ENCODE measurements at regions not wholly inside any gene's neighbourhood (a gene's known extent, or its start where the extent isn't known, plus 50 kb on each side); places are given as distances from the start of the nearest gene placed in this dataset.
"Not testable (repeated sequence)": the region's sequence is repeated elsewhere in the genome, so short reads cannot be mapped to it uniquely, and the experiment has no call there.

DNA sequence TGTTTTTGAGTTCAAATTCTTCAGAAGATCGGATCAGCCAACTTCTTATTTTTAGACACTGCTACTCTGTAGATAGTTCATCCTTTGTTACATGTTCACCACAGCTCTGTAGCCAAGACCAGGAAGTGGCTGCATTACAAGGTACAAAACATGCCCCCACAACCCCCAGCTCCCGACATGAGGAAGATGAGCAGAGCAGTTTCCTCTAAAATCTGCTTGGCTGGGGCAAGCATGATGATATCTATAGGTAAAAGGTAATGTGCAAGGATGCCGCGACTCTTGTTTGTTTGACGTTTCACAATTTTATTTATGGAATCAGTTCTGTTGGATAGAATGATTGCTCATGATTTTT lies 126.5 kb upstream of the GRM7 start:
- no peak for DNase-seq

DNA sequence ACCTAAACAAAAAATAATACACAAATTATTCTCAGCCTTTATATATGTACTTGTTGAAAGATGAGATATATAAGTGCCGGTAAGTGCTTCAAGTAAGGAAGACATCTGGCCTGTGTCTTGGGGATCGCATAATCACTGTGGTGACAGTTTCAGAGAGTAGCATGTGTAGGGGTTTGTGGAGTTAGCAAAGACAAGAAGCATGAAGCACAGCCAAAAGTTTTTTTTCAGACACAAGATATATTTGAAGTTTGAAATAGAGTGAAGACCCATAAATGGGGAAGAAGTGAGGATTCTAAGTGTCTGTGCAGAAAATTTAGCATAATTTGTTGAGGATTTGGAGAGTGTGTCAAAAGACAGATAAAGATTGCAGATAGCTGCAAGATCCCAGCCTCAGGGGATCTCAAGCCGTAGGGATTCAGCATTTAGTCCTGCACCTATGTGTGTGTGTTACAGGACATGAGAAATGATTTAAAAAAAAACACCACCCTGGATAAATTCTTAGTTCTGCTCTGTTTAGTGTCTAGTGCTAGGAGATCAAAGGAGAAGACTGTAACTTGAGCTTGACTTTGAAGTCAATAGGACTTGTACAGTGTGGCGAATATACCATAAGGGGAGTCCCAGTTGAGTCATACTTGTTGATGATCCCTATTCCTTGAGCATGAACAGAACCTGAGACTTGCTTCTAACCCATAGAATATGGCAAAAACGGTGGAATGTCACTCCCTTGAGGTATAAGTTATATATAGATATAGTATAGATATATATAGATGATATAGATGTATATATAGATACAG lies 123.9 kb upstream of the GRM7 start:
- DNase-seq: no peak

DNA sequence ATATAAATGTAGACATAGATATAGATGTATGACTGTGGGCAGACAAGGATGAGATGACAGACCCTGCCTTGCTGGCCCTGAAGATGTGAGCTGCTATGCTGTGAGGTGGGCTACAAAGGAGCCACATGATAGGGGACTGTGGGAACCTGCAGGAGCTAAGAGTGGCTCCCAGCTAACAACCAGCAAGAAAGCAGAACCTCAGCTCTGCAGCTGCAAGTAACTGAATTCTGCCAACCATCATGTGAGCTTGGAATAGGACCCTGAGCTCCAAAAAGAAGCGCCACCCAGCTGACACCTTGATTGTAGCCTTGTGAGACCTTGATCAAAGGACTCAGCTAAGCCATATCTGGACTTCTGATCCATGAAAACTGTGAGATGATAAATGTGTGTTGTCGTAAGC lies 123.3 kb upstream of the GRM7 start:
- DNase-seq: no peak

DNA sequence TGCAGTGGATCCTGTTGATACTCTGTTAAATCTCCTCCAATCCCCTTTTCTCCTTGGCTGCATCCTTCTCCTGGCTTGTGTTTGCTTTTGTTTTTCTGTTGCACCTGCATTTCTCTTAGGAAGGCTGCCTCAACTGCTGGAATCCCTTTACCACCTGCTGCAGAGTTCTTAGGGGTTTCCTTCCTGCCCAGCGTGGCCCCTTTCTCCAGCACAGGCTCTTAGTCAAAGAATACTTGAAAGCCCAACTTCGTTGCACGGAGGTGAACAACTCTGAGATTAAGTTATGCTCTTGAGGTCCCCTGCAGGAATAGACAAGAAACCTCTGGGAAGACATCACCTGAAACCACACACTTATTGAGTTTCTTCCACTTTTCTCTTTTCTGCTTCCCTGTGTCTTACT lies 121.6 kb upstream of the GRM7 start:
- no peak for DNase-seq

DNA sequence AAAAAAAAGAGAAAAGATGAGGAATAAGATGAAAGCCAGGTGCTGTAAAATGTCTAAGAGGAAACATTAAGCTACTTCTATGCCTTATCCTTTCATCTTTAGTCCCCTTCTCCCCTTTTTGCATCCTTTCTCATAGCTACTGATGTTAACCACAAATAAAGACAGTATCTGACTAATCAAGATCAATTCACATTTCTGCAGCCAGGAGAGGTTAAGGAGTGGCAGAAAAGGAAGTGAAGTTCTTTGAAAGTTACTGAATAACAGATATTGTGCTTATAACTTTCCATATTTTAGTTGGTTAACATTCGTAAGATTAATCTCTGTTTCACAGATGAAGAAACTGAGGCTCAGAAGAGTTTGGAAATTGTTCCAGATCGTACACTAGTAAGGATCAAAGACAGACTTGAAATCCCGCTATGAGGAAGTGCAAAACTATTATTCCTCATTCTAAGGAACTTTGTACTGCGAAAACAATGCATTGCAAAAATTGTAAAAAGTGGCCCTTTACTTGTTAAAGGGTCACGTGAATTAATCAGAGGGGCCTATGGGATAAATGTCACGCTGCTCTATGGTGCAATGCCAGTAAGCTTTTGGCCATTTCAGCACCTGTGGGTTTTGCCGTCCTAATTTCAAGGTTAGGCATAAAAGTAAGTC lies 117.7 kb upstream of the GRM7 start:
- no peak for DNase-seq

DNA sequence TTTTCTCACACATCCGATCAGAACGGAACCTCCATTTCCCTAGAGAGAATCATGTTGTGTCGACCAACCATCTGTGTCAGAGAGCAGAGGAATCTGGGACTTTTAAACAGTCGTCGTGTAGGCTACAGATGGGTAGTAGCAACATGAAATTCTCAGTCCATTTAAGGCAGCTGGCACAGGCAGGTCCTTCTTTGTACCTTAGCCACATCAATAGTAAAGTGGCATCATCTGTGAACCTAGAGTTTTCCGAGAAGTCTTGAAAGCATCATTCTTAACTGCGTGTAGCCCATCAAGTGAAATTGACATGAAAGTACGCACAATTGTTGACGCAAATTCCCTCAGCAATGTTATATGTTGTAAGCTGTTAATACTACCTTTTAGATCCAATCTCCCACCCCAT lies 114.5 kb upstream of the GRM7 start:
- DNase-seq: no peak

DNA sequence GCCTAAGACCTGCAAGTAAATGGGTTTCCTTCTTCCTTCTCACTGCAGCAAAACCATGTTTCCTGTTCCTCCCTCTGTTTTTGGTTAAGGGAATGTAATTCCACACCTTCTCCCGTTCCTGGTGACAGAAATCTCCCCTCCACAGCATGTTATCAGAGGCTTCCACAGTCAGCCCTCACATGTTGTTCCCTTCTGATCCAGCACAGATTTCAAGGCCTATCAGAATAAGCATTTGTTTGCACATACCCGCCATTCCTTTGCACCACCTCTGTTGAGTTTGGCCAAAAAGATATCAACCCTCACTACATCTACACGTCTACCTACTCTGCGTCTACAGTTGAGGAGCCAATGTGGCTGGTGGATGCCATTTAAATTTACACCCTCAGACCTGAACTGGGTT lies 113.9 kb upstream of the GRM7 start:
- no peak for DNase-seq

DNA sequence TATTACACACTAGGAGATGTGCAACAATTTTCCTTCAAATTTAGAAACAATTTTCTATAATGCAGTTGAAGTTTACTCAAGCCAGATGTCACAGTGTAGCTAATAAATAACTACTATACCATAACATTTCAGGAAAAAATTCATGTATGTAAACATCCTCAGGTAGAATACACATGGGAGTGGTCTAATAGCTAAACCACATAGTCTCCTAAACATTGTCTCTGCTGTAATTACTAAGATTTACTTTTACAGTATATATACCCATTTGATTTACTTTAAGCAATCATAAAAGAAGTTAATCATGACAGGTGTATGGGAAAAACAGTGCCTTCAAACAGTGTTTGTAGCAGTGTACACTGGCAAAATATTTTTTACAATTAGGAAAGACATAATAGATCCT lies 110.1 kb upstream of the GRM7 start:
- no peak for DNase-seq

DNA sequence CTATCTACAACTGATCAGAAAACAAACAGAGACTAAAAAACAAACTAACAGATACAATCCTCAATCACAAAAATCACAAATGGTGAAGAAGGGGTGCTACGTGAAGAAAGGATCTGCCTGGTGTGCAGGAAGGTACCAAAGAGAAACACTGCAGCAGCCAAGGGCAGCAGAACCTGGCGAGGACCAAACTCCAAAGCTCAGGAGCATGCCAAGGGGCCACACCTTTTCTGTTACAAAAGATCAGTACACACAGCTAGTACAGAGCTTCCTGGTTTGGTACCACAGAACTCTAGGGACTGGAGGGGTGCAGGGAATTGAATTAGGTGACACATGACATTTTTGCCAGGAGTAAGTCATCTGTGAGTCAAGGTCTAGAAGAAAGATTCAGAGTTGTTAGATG lies 107.4 kb upstream of the GRM7 start:
- no peak for DNase-seq

DNA sequence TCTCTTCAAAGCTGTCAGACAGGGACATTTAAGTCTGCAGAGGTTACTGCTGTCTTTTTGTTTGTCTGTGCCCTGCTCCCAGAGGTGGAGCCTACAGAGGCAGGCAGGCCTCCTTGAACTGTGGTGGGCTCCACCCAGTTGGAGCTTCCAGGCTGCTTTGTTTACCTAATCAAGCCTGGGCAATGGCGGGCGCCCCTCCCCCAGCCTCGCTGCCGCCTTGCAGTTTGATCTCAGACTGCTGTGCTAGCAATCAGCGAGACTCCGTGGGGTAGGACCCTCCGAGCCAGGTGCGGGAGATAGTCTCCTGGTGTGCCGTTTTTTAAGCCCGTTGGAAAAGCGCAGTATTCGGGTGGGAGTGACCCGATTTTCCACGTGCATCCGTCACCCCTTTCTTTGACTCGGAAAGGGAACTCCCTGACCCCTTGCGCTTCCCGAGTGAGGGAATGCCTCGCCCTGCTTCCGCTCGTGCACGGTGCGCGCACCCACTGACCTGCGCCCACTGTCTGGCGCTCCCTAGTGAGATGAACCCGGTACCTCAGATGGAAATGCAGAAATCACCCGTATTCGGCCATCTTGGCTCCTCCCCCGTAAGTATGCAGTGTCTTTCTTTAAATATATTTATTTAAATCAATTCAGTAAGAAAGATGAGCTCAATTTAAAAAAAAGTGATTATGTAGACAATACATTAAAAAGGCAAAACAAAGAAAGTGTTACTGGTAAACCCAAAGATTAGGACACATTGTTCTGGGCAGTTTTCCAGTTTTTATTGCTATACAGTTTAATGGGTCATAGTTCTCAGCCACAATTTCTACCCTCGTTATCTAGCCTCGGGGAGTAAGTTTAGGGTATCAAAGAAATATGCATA lies 91.2 kb upstream of the GRM7 start:
- DNase-seq: not testable (repeated sequence)

DNA sequence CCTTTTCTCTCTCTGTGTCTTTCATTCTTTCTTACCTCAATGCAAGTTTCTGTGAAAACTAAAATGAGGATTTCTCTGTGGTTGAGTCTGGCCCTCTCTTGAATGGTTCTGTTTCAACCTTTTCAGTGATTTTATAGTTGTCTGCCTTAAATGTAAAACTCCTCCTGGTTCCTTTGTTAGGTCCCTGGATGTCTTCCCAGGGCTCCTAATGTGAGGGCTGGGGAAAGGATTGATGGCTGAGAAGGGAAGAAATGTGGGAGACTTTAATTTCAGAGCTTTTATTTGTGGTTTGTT lies 90.6 kb upstream of the GRM7 start:
- DNase-seq: no peak

DNA sequence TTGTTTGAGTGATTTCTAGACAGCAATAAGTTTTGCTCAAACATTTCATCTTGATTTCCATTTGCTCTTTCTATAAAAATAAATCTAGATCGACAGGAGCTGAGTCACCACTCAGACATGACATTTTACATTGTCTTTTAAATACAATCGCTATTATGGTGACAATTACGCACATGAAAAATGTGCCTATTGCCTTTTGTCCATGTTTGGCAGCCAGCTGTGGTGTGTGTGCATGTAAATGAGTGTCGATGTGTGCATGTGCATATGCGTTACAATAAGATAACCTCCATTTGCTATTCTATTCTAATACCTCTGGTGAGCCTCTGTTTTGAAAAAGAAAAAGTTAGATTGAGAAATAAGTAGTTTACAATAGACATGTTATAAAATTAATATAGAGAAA lies 89.7 kb upstream of the GRM7 start:
- no peak for DNase-seq

DNA sequence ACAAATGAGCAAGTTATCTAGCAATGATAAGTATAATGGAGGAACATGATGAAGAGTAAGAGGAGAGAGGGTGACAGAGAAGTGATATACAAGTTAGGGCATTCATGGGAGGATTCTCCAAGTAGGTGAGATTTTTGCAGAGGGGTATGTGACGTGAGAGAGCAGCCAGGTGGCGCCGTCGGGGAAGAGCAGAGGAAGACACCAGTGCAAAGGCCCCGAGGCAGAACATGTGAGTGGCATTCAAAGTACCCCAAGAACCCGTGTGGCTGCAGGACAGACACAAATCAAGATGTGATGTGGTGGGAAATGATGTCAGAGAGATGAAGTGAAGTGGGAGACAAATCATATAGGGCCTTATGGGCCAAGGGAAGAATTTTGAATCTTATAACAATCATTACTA lies 81.8 kb upstream of the GRM7 start:
- no peak for DNase-seq

DNA sequence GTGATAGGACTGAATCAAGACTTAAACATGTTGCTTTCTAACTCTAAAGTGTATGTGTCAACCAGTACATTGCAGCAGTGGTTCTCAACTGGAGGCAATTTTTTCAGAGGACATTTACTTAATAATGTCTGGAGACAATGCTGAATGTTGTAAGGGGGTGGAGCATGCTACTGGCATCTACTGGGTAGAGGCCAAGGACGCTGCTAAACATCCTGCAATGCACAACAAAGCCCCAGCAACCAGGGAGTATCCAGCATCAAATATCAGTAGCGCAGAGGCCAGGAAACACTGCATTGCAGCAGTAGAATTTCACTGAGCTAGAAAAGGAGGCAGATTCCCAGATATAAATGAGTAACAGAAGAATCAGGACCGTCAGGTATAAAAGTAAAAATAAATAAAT lies 79.8 kb upstream of the GRM7 start:
- DNase-seq: no peak

DNA sequence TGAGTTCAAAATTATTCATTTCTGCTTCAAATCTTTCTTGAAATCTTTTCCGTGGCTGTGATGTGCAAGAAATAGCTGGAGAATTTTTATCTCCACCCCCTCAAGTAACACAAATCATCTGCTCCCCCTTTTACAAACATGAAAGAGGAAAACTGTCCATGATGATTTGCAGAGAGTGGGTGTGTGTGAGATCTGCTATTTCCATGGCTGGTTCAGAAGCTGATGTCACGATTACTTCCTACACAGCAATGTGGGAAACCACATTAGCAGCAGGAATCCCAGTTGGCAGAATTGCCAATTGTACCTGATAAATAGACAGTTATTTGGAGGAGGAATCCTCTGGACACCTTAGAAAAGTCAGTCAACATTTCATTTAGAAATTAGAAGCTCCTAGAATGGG lies 75.2 kb upstream of the GRM7 start:
- DNase-seq: no peak

DNA sequence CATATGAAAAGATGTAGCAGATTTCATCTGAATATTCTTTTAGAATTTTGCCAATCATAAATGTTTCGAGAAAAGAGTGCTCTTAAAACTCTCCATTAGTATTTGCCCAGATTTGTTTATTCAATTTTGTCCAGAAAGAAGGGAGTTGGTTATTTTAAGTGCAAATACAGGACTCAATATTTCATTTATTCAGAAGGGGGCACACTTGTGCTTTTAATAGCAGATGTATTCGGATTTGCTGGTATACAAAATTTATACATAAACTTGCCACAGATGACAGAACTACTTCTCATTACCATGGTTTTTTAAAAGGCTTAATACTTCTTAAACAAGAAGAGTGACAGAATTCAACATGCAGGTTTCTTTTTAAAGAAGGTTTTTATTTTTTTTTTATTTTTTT lies 69.8 kb upstream of the GRM7 start:
- DNase-seq: no peak

DNA sequence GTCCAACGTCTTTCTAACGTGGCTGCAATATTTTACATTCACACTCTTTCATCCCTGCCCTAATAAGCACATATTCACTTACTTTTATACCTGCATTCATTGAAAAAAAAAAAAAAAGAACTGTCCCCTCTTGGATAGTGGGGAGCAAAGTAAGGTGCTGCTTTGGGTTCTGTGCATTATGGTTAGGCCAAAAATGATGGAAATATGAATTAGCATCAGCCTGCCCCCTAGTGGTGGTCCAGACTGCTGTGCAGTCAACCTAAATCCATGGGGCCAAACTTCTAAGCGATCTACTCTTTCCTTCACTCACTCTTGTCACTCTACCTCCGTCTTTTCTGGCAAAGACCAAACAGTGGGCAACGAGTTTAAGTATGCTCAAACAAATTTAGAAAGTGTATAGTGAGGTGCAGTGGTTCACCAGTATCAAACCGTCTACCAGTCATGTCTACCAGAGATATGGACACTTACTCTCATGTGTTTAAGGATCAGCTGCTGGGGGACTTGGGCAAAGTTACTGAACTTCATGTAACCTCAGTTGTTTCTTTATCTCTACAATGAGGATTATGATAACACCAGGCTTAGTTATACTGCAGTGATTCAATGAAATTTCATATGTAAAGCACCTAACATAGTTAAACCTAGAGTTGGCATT lies 61.5 kb upstream of the GRM7 start:
- no peak for DNase-seq

DNA sequence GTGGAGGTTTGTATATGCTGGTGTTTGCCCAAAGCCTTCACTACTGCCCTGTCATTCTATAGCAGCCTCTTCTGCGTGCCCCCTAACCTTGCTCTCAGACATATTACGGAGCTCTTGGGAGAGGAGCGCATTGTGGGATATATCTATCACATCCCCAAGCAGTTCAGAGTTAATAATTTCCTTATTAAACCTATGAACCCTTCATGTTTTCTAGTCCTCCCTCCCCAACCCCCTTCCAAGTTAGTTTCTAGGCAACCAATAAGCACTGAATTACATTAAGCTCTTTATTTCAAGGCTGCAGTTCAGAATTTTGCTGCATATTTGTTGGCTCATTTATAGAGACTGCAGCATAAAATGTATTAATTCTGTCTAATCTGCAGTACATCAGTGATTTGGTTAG lies 57.3 kb upstream of the GRM7 start:
- DNase-seq: no peak

DNA sequence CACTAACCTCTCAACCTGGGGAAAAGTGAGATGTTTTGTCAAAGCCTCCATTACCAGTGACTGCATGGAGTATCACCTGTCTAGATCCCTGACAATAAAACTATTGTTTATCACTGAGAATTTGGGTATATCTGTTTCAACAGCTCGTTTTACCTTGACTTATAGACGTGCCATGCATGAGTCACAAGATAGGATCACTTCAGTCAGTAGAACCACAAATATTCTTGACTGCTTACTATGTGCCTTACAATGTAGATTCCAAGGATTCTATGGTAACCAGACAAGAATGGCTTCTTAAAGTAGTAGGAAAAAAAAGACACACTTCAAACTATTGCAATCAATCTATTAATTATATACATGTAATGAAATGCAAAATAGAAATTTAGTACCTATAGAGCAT lies 55.7 kb upstream of the GRM7 start:
- DNase-seq: no peak

DNA sequence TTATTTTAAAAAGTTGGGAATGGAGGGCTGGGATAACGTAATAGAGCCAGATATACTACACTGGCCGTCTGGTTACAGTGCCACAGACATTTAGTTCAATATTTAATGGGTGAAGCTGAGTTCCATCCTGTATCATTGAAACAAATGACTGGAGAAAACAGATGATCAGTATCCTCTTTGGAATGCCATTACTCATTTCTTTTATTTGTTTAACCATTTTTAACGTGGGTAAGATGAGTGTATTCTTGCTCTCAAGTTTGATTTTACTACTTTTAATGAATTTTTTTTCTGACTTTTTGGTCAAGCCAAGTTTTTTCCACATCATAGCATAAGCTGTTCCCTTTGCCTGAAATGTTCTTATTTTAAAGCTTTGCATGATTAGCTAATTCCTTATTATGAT lies 53.9 kb upstream of the GRM7 start:
- DNase-seq: no peak

DNA sequence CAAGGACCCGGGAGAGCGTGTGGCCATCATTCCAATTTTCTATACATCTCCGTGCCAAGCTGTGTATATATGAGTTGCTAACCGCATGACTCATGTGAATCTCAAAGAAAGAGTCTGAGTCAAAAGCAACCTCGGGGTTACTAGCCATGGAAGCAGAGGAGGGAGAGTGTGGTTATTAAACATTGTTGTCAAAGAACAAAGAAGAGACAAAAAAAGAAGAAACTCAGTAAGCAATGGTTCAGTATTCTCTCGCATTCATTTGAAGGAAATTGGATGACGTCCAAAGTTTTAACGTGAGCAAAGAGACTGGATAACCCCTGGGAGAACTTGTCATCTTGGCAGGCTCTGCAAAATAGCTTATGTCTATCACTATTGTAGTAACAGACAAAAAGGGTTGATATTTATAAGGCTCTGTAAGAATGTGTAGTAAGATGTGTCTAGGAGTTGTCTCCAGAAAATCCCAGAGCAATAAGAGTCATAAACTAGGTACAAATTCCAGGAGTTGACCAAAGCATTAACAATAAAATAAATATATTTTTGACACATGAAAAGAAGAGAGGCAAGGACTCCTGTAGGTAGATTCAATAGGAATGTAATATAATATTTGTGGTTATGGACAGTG lies 52.8 kb upstream of the GRM7 start:
- DNase-seq: no peak

DNA sequence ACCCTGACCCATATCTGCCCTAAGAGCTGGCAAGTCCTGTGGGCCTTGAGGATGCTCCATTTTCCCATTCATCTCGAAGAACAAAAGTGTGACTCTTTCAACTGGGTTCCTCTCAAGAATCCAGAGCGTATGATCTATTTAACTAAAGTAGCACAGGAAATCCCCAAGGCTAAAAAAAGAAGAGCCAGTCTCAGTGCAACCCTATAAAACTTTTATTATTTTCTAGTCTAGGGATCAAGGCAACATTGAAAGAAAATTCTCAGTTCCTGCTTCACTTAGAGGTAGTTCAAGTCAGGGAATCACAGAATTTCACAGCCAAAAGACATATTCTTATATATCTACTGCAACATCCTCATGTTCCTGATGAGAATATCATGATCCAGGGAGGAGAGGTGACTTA lies 51.6 kb upstream of the GRM7 start:
- DNase-seq: no peak

Data from effector CD4-positive, alpha-beta T cell (primary cell).